H1 (cell line): ENCODE measurements at regions not wholly inside any gene's neighbourhood (a gene's known extent, or its start where the extent isn't known, plus 50 kb on each side); places are given as distances from the start of the nearest gene placed in this dataset.

Source experiments
- CTCF ChIA-PET: fragments of 300-600 bp; sonication (Branson Sonifier 250); formaldehyde crosslinking; loops from one replicate; lab custom pipeline; 2021; ENCODE audit not compliant: partially characterized antibody; lab: Charles Lee
- POLR2A ChIA-PET: fragments of 300-600 bp; sonication (Branson Sonifier 250); formaldehyde crosslinking; loops from one replicate; lab custom pipeline; 2021; ENCODE audit warnings: inconsistent platforms; ENCODE audit not compliant: partially characterized antibody; lab: Charles Lee
- DNase-seq, 2 experiments: peaks; one replicate each; pipeline versions ENCODE4 v3.0.0 to v3.0.0-alpha.2; 2010 to 2022; ENCODE audit warnings: low spot score in 2 of 2, low read depth in 1 of 2, mixed read lengths in 1 of 2
- FAIRE-seq: peaks from 2 replicates; lab custom pipeline; 2011; peaks lifted over from hg19 to GRCh38; lab: Jason Lieb, UNC
- H2AFZ ChIP-seq: 2 replicates; pipeline ENCODE4 v1.8.1; 2012; ENCODE audit warnings: low read length, inconsistent platforms
- H2AK5ac ChIP-seq: 2 replicates; pipeline ENCODE4 v1.6.1; 2013; ENCODE audit warnings: low read depth, low read length
- H2BK120ac ChIP-seq: replicated peaks from 2 replicates; pipeline ENCODE3; 2013; ENCODE audit warnings: low read depth, low read length, inconsistent platforms
- H2BK12ac ChIP-seq: 2 replicates; pipeline ENCODE4 v1.6.1; 2013; ENCODE audit warnings: low read depth, low read length
- H2BK15ac ChIP-seq: 2 replicates; pipeline ENCODE4 v1.6.1; 2013; ENCODE audit warnings: low read length
- H2BK20ac ChIP-seq: 2 replicates; pipeline ENCODE4 v1.6.1; 2013; ENCODE audit warnings: low read length
- H2BK5ac ChIP-seq: 2 replicates; pipeline ENCODE4 v1.6.1; 2013; ENCODE audit warnings: low read depth, low read length
- H3K14ac ChIP-seq: 2 replicates; pipeline ENCODE4 v1.6.1; 2013; ENCODE audit warnings: inconsistent platforms; ENCODE audit not compliant: insufficient read length
- H3K18ac ChIP-seq: 2 replicates; pipeline ENCODE4 v1.6.1; 2013; ENCODE audit warnings: low read length; ENCODE audit errors: extremely low read depth
- H3K23ac ChIP-seq: 2 replicates; pipeline ENCODE4 v1.6.1; 2013; ENCODE audit warnings: inconsistent platforms; ENCODE audit not compliant: insufficient read length
- H3K23me2 ChIP-seq: 2 replicates; pipeline ENCODE4 v1.6.1; 2013; ENCODE audit warnings: low read depth, low read length
- H3K27ac ChIP-seq: 2 replicates; pipeline ENCODE4 v1.6.1; 2011; ENCODE audit warnings: low read depth, low read length, inconsistent platforms
- H3K27me3 ChIP-seq, 4 experiments: replicated peaks in 1 of 4; 1 replicate in 1 of 4; 2 replicates in 3 of 4; pipeline versions ENCODE4 v1.6.1 to v1.8.1; 2011 to 2013; ENCODE audit warnings: low read length in 3 of 4, mild to moderate bottlenecking in 3 of 4, inconsistent platforms in 2 of 4, mixed read lengths in 2 of 4, moderate library complexity in 1 of 4; ENCODE audit not compliant: control insufficient read depth in 3 of 4, insufficient read depth in 3 of 4; ENCODE audit errors: extremely low read depth in 1 of 4
- H3K36me3 ChIP-seq, 4 experiments: 2 replicates each; pipeline versions ENCODE4 v1.6.1 to v1.8.1; 2011 to 2013; ENCODE audit warnings: mild to moderate bottlenecking in 4 of 4, low read length in 3 of 4, moderate library complexity in 2 of 4, control low read depth in 1 of 4, inconsistent platforms in 1 of 4; ENCODE audit not compliant: insufficient read depth in 4 of 4, control insufficient read depth in 2 of 4
- H3K4ac ChIP-seq: replicated peaks from 2 replicates; pipeline ENCODE3; 2013; ENCODE audit warnings: low read length, low read depth, mixed read lengths, inconsistent platforms; ENCODE audit not compliant: insufficient read length
- H3K4me1 ChIP-seq, 4 experiments: replicated peaks in 1 of 4; 1 replicate in 1 of 4; 2 replicates in 3 of 4; pipeline versions ENCODE4 v1.6.1 to v1.8.1; 2011 to 2013; ENCODE audit warnings: low read length in 3 of 4, inconsistent platforms in 2 of 4, mixed read lengths in 1 of 4; ENCODE audit not compliant: insufficient read depth in 4 of 4, control insufficient read depth in 3 of 4
- H3K4me2 ChIP-seq, 2 experiments: 2 replicates each; pipeline versions ENCODE4 v1.6.1 to v1.8.1; 2011 to 2013; ENCODE audit warnings: low read depth in 2 of 2, low read length in 2 of 2, control low read depth in 1 of 2, inconsistent platforms in 1 of 2, mild to moderate bottlenecking in 1 of 2; ENCODE audit not compliant: insufficient read depth in 1 of 2
- H3K4me3 ChIP-seq, 4 experiments: fragments of 200-600, 300-600 bp in 1 of 4; sonication (generic), shearing (Covaris generic), sonication (Bioruptor Twin) in 1 of 4; 2 replicates each; pipeline versions ENCODE4 v1.5.1 to v1.8.1; 2011 to 2016; ENCODE audit warnings: low read length in 4 of 4, low read depth in 3 of 4, control low read depth in 2 of 4, inconsistent platforms in 2 of 4, mild to moderate bottlenecking in 2 of 4, mixed read lengths in 1 of 4, moderate library complexity in 1 of 4; ENCODE audit not compliant: insufficient read depth in 2 of 4; ENCODE audit errors: extremely low read depth in 1 of 4
- H3K56ac ChIP-seq: replicated peaks from 2 replicates; pipeline ENCODE3; 2013; ENCODE audit warnings: low read depth, mild to moderate bottlenecking, mixed read lengths, low read length, inconsistent platforms; ENCODE audit not compliant: insufficient read length
- H3K79me1 ChIP-seq: 2 replicates; pipeline ENCODE4 v1.6.1; 2013; ENCODE audit warnings: low read depth, low read length, control low read depth
- H3K79me2 ChIP-seq, 2 experiments: 2 replicates each; pipeline versions ENCODE4 v1.6.1 to v1.8.1; 2012 to 2013; ENCODE audit warnings: low read length in 2 of 2, mild to moderate bottlenecking in 2 of 2, inconsistent platforms in 1 of 2; ENCODE audit not compliant: insufficient read depth in 2 of 2, control insufficient read depth in 1 of 2
- H3K9ac ChIP-seq, 4 experiments: replicated peaks in 1 of 4; 1 replicate in 1 of 4; 2 replicates in 3 of 4; pipeline versions ENCODE4 v1.6.1 to v1.8.1; 2011 to 2013; ENCODE audit warnings: low read depth in 3 of 4, low read length in 3 of 4, control low read depth in 2 of 4, mild to moderate bottlenecking in 2 of 4, moderate library complexity in 2 of 4, inconsistent platforms in 1 of 4; ENCODE audit errors: extremely low read depth in 1 of 4
- H3K9me3 ChIP-seq, 2 experiments: 2 replicates each; pipeline versions ENCODE4 v1.6.1 to v1.8.1; 2012 to 2013; ENCODE audit warnings: mild to moderate bottlenecking in 2 of 2, moderate library complexity in 2 of 2, control low read depth in 1 of 2, inconsistent platforms in 1 of 2, low read depth in 1 of 2, low read length in 1 of 2, mixed read lengths in 1 of 2; ENCODE audit not compliant: insufficient read depth in 2 of 2
- H4K20me1 ChIP-seq, 2 experiments: replicated peaks in 1 of 2; 2 replicates each; pipeline versions ENCODE3 to v1.8.1; 2011 to 2013; ENCODE audit warnings: inconsistent platforms in 2 of 2, low read length in 2 of 2, mild to moderate bottlenecking in 1 of 2; ENCODE audit not compliant: insufficient read depth in 2 of 2, control insufficient read depth in 1 of 2
- H4K5ac ChIP-seq: 2 replicates; pipeline ENCODE4 v1.6.1; 2013; ENCODE audit warnings: low read length, low read depth, mixed read lengths, inconsistent platforms; ENCODE audit not compliant: insufficient read length
- H4K8ac ChIP-seq: 2 replicates; pipeline ENCODE4 v1.8.0; 2013; ENCODE audit warnings: mild to moderate bottlenecking, moderate library complexity, low read length, inconsistent platforms; ENCODE audit not compliant: insufficient read depth; ENCODE audit errors: extremely low read depth
- H4K91ac ChIP-seq: replicated peaks from 2 replicates; pipeline ENCODE3; 2013; ENCODE audit warnings: low read length, mixed read lengths, inconsistent platforms; ENCODE audit not compliant: insufficient read length
- ASH2L ChIP-seq: fragments of 200-600, 300-600 bp; sonication (generic); IDR thresholded peaks from one replicate; pipeline ENCODE4 v1.7.1; 2017; ENCODE audit warnings: low read length
- HDAC2 ChIP-seq, 2 experiments: fragments of 300-600 bp in 1 of 2; sonication (generic) in 1 of 2; IDR thresholded peaks; 2 replicates each; pipeline ENCODE4 v1.6.1; 2011 to 2012; ENCODE audit warnings: low read depth in 2 of 2, low read length in 2 of 2, mild to moderate bottlenecking in 2 of 2, moderate library complexity in 2 of 2, borderline replicate concordance in 1 of 2, inconsistent platforms in 1 of 2
- JUN ChIP-seq: IDR thresholded peaks from 2 replicates; pipeline ENCODE4 v1.6.1; 2011; ENCODE audit warnings: low read depth, mild to moderate bottlenecking, improper control_type of control experiment, low read length
- NRF1 ChIP-seq: IDR thresholded peaks from 2 replicates; pipeline ENCODE4 v1.6.1; 2011; ENCODE audit warnings: mild to moderate bottlenecking, low read depth, low read length, improper control_type of control experiment
- SIN3A ChIP-seq, 2 experiments: IDR thresholded peaks in 1 of 2; conservative IDR thresholded peaks in 1 of 2; 2 replicates each; pipeline ENCODE4 v1.6.1; 2011 to 2012; ENCODE audit warnings: low read length in 2 of 2, improper control_type of control experiment in 1 of 2, low read depth in 1 of 2, mild to moderate bottlenecking in 1 of 2
- SIX5 ChIP-seq: IDR thresholded peaks from 2 replicates; pipeline ENCODE4 v1.6.1; 2011; ENCODE audit warnings: mild to moderate bottlenecking, low read depth, low read length
- SP2 ChIP-seq: IDR thresholded peaks from 2 replicates; pipeline ENCODE4 v1.6.1; 2012; ENCODE audit warnings: mild to moderate bottlenecking, low read length, inconsistent platforms
- SRF ChIP-seq: IDR thresholded peaks from 2 replicates; pipeline ENCODE4 v1.6.1; 2011; ENCODE audit warnings: mild to moderate bottlenecking, low read depth, low read length, moderate library complexity
- SUZ12 ChIP-seq: fragments of 200-600 bp; sonication (generic); IDR thresholded peaks from 2 replicates; pipeline ENCODE4 v1.6.1; 2012; ENCODE audit warnings: mild to moderate bottlenecking, inconsistent platforms, low read length, moderate library complexity, mixed read lengths
- TCF12 ChIP-seq: IDR thresholded peaks from 2 replicates; pipeline ENCODE4 v1.6.1; 2011; ENCODE audit warnings: low read depth, mild to moderate bottlenecking, low read length
- YY1 ChIP-seq: IDR thresholded peaks from 2 replicates; pipeline ENCODE4 v1.6.1; 2011; ENCODE audit warnings: low read depth, mild to moderate bottlenecking, low read length
- WGBS, 2 experiments: shearing (Covaris generic) in 1 of 2; methylation state at CpG; one replicate each; pipeline versions ENCODE4 v1.1.6 to v1.1.7; 2013 to 2015; ENCODE audit warnings: low lambda C conversion rate in 2 of 2, mixed read lengths in 2 of 2, inconsistent platforms in 1 of 2, low coverage in 1 of 2, missing lambda C conversion rate in 1 of 2; ENCODE audit not compliant: insufficient replicate concordance in 2 of 2, insufficient coverage in 1 of 2, insufficient read length in 1 of 2; ENCODE audit errors: extremely low coverage in 1 of 2, missing lambda C conversion rate in 1 of 2; 5-methylcytosine and 5-hydroxymethylcytosine counted together

- no peaks in the 10 kb centered on the region for H3K79me2 ChIP-seq
- ChIA-PET POLR2A (interaction anchor here (1.1 kb wide), 1 partner anchor 849 kb away, joined by 8 read pairs; the partner anchor contains the start of gene BDH2), CTCF (interaction anchor here (0.6 to 0.9 kb wide), 3 partner anchors 47 to 1163 kb away, joined by 3 read pairs; no protein-coding TSS in a partner anchor)
- H3K36me3 ChIP-seq, result peaks cover 0 to 5% (median 2%) of the 10 kb centered on the region in 4 experiments; a peak in 3 of 8 replicates
- H3K18ac ChIP-seq, result peak overlapping the region; percentile 20; the same call in 1 of the 2 replicates
- no peak overlapping the region for H2BK20ac ChIP-seq
- H3K23me2 ChIP-seq, result no peaks in the 10 kb centered on the region
- H3K4ac ChIP-seq, result no peak overlapping the region
- no peak overlapping the region for H2AK5ac ChIP-seq
- no peak overlapping the region for H3K23ac ChIP-seq
- no peak overlapping the region for H2BK120ac ChIP-seq
- H3K4me1 ChIP-seq, result peaks cover 9 to 16% (median 13%) of the 10 kb centered on the region in 4 experiments; a peak in 4 of 7 replicates
- H4K8ac ChIP-seq, result no peak overlapping the region
- 0 out of 2 replicates have a peak overlapping the region, but pooled peaks have one; percentile 9 for H3K27ac ChIP-seq
- peak overlapping the region in 1 of 4 experiments; percentile 27; a peak in 1 of 8 replicates for H3K4me3 ChIP-seq
- WGBS, 2 experiments, result 1% methylated on average over 3 of the region's 3 CpGs; no CpG with 5 or more reads in 1 of the 2 experiments
- no peak overlapping the region for H3K14ac ChIP-seq
- no peak overlapping the region for H2BK15ac ChIP-seq
- DNase-seq (peak in 1 of 2 experiments; percentile 48), FAIRE-seq (peak; percentile 32)
- no peak overlapping the region for H4K91ac ChIP-seq
- H3K9ac ChIP-seq, result no peak overlapping the region
- H3K79me1 ChIP-seq, result no peaks in the 10 kb centered on the region
- H3K27me3 ChIP-seq, result no peaks in the 10 kb centered on the region
- H3K56ac ChIP-seq, result no peak overlapping the region
- no peak overlapping the region for H2AFZ ChIP-seq
- peak overlapping the region; percentile 62; the same call in 1 of the 2 replicates for H2BK5ac ChIP-seq
- peak overlapping the region; percentile 28 to 49 for H3K4me2 ChIP-seq
- H2BK12ac ChIP-seq, result peak overlapping the region; percentile 32; the same call in 1 of the 2 replicates
- H4K5ac ChIP-seq, result peak overlapping the region; percentile 0
- no peaks in the 10 kb centered on the region for H4K20me1 ChIP-seq
- H3K9me3 ChIP-seq, result peaks cover 3 to 18% of the 10 kb centered on the region in 2 experiments; a peak in 3 of 4 replicates
- TF ChIP-seq SIX5 (no peak), TCF12 (no peak), SIN3A (conservative IDR thresholded peaks at IDR 0.05 in 1 of 2, IDR thresholded peaks at IDR 0.05 in 1 of 2; ENCODE audit: low read depth in 1 of 2, low read length in 2 of 2) (no peak), NRF1 (no peak), ASH2L (peak; percentile 42), SRF (no peak), SP2 (no peak), HDAC2 (IDR thresholded peaks at IDR 0.05; ENCODE audit: borderline replicate concordance in 1 of 2, low read depth in 2 of 2, low read length in 2 of 2) (0 out of 4 replicates have a peak, but pooled peaks of 1 of the 2 experiments have one; percentile 14), YY1 (0 out of 2 replicates have a peak, but pooled peaks have one; percentile 5), SUZ12 (no peak), JUN (no peak)
These were observed 228.6 kb upstream of the TACR3 start for GRCh38 chr4:103948244-103949018.
